HFFc6 (cell line): ENCODE measurements at regions not wholly inside any gene's neighbourhood (a gene's known extent, or its start where the extent isn't known, plus 50 kb on each side); places are given as distances from the start of the nearest gene placed in this dataset.

Experiments used
- DNase-seq: peaks from one replicate; pipeline ENCODE4 v3.0.0-alpha.2; 2018
- H3K27ac Mint-ChIP-seq: 2 replicates; pipeline ENCODE4 v1.8.0; 2020; ENCODE audit warnings: mild to moderate bottlenecking, mixed read lengths
- H3K27me3 Mint-ChIP-seq: 2 replicates; pipeline ENCODE4 v1.8.0; 2021; ENCODE audit warnings: mild to moderate bottlenecking, moderate library complexity, mixed read lengths; ENCODE audit not compliant: insufficient read depth
- H3K36me3 Mint-ChIP-seq: 2 replicates; pipeline ENCODE4 v1.8.0; 2021; ENCODE audit warnings: low read depth, mixed read lengths
- H3K4me1 Mint-ChIP-seq: 2 replicates; pipeline ENCODE4 v1.8.0; 2020; ENCODE audit warnings: low read depth, mixed read lengths
- H3K4me3 Mint-ChIP-seq: 2 replicates; pipeline ENCODE4 v1.8.0; 2020; ENCODE audit warnings: mild to moderate bottlenecking, moderate library complexity, mixed read lengths
- H3K9me3 Mint-ChIP-seq: 2 replicates; pipeline ENCODE4 v1.8.0; 2020; ENCODE audit warnings: mild to moderate bottlenecking, mixed read lengths
- CTCF ChIP-seq: fragments of 200-600 bp; sonication (generic); IDR thresholded peaks from 2 replicates; pipeline ENCODE4 v1.5.0; 2021; ENCODE audit warnings: antibody characterized with exemption, mild to moderate bottlenecking

DNA sequence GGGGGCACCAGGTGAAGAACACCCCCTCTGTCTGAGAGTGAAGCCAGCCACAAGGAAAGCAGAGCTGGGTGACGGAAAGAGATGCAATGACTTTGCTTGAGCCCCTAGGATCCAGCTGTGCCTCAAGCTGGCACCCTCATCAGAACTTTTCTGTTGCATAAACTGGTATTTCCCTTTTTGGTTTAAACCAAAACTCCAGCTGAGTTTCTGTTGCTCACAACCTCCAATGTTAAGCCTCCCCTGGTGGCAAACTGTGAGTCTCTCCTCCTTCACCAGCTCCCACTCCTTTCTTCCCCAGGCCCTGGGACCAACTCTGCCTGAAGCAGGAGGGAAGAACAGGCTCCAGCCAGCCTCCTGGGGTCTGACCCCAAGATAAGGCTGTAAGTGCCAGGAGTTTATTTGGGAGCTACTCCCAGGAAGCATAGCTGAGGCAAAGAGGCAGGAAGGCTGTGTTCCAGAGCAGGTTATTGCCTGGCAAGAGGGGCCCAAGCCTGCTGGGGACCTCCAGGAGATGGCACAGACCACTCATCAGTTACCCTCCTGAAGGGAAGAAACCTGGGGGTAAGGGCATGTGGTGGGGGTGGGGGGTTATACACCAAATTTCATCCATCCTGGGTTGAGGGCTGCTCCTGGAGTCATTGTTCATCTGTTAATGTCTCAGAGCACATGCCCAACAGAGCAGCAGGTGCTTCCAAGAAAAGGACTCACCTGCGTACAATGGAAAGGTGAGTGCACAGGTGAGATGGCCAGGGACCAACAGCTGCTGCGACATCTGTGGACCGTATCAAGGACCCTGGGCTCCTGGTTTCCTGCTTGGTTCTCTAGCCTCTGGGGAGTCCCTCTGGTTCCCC lies 73.3 kb upstream of the NANOS1 start:
- no peaks in the 10 kb centered on the region for H3K36me3 Mint-ChIP-seq
- H3K9me3 Mint-ChIP-seq, result no peaks in the 10 kb centered on the region
- no peak for DNase-seq
- no peak overlapping the region for H3K27ac Mint-ChIP-seq
- peaks cover 23% of the 10 kb centered on the region for H3K4me1 Mint-ChIP-seq
- peaks cover 30% of the 10 kb centered on the region for H3K27me3 Mint-ChIP-seq
- no peak overlapping the region for H3K4me3 Mint-ChIP-seq
- TF ChIP-seq CTCF, result no peak

DNA sequence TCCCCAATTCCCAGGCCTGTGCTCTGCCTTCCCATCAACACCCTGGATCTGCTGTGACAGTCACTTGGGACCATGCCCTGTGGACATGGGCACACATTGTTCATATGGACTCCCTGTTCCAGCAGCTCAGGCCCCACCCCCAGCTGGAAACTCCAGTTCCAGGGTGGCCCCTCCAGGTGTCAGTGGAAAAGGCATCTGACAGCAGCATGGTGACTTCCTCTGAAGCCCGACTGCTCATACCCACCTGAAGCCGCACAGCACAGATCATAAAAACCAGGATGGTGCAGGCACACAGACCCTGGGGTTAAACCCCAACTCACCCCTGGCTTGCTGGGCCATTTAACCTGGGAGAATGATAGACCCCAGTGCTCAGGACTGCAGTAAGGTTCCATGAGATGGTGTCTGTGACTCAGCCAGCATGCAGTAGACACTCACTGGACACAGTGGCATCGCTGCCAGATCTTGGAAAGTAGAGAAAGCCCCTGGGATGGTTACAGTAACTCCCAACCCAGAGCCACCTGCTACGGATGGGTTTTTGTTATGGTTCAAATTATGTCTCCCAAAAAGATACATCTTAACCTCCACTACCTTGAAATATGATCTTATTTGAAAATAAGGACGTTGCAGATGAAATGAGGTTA lies 72.6 kb upstream of the NANOS1 start:
- H3K36me3 Mint-ChIP-seq, result no peaks in the 10 kb centered on the region
- no peak overlapping the region for H3K4me3 Mint-ChIP-seq
- peaks cover 26% of the 10 kb centered on the region for H3K4me1 Mint-ChIP-seq
- H3K27me3 Mint-ChIP-seq, result peaks cover 36% of the 10 kb centered on the region
- no peaks in the 10 kb centered on the region for H3K9me3 Mint-ChIP-seq
- DNase-seq, result no peak
- H3K27ac Mint-ChIP-seq, result no peak overlapping the region
- no peak for TF ChIP-seq CTCF

- Mint-ChIP-seq H3K9me3 (no peaks in the 10 kb centered on the region), H3K4me3 (no peak overlapping the region), H3K27ac (no peak overlapping the region), H3K4me1 (peaks cover 26% of the 10 kb centered on the region), H3K36me3 (no peaks in the 10 kb centered on the region), H3K27me3 (peaks cover 36% of the 10 kb centered on the region)
- no peak for DNase-seq
- no peak for TF ChIP-seq CTCF
Measured at GRCh38 chr10:118957443-118957825, 72.1 kb upstream of the NANOS1 start.

DNA sequence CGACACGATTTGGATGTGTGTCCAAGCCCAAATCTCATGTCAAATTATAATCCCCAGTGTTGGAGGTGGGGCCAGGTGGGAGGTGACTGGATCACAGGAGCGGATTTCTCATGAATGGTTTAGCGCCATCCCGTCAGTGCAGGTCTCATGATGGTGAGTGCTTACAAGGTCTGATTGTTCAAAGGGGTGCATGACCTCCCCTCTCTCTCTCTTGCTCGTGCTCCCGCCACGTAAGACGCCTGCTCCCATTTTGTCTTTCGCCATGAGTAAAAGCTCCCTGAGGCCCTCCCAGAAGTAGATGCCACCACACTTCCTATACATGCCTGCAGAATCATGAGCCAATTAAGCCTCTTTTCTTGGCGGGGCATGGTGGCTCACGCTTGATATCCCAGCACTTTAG lies 71.5 kb upstream of the NANOS1 start:
- H3K4me3 Mint-ChIP-seq, result no peak overlapping the region
- H3K27me3 Mint-ChIP-seq, result peaks cover 32% of the 10 kb centered on the region
- no peak for DNase-seq
- no peak for TF ChIP-seq CTCF
- no peak overlapping the region for H3K27ac Mint-ChIP-seq
- H3K4me1 Mint-ChIP-seq, result peaks cover 26% of the 10 kb centered on the region
- no peaks in the 10 kb centered on the region for H3K36me3 Mint-ChIP-seq
- H3K9me3 Mint-ChIP-seq, result no peaks in the 10 kb centered on the region

- Mint-ChIP-seq H3K4me3 (no peak overlapping the region), H3K36me3 (no peaks in the 10 kb centered on the region), H3K9me3 (no peaks in the 10 kb centered on the region), H3K27ac (no peak overlapping the region), H3K27me3 (peaks cover 29% of the 10 kb centered on the region), H3K4me1 (peaks cover 26% of the 10 kb centered on the region)
- no peak for TF ChIP-seq CTCF
- DNase-seq, result no peak
Measured at GRCh38 chr10:118958559-118958958, 71.0 kb upstream of the NANOS1 start.
